OCI-LY7 (cell line): ENCODE measurements at regions not wholly inside any gene's neighbourhood (a gene's known extent, or its start where the extent isn't known, plus 50 kb on each side); places are given as distances from the start of the nearest gene placed in this dataset.

Experiments used
- BruUV-seq: library from RNA; stranded (reverse); fragments of 400-500 nt; replicated peaks from 2 replicates; lab custom pipeline; 2021; lab: Mats Ljungman, UMichigan
- CTCF ChIA-PET: fragments of 300-600 bp; sonication (Branson Sonifier 250); formaldehyde crosslinking; loops from one replicate; lab custom pipeline; 2022; ENCODE audit warnings: antibody characterized with exemption; ENCODE audit not compliant: unreplicated experiment; lab: Charles Lee
- POLR2A ChIA-PET: fragments of 300-600 bp; sonication (Branson Sonifier 250); formaldehyde crosslinking; loops from one replicate; lab custom pipeline; 2022; ENCODE audit warnings: antibody characterized with exemption; lab: Charles Lee
- DNase-seq: peaks from one replicate; pipeline ENCODE4 v3.0.0-alpha.2; 2015; ENCODE audit warnings: low spot score
- H2AFZ ChIP-seq: fragments of 200-600 bp; sonication (generic), shearing (Covaris generic); 2 replicates; pipeline ENCODE4 v1.6.1; 2014; ENCODE audit warnings: mild to moderate bottlenecking, antibody characterized with exemption, low read length, moderate library complexity
- H3K27ac ChIP-seq: fragments of 200-600 bp; sonication (generic); 2 replicates; pipeline ENCODE4 v1.5.1; 2014; ENCODE audit warnings: mixed run types, low read depth, mild to moderate bottlenecking, moderate library complexity, low read length, inconsistent platforms; ENCODE audit not compliant: poor library complexity, severe bottlenecking
- H3K36me3 ChIP-seq: fragments of 200-600 bp; sonication (generic); 2 replicates; pipeline ENCODE4 v1.6.1; 2014; ENCODE audit warnings: mild to moderate bottlenecking, antibody characterized with exemption, low read length, moderate library complexity, mixed read lengths; ENCODE audit not compliant: insufficient read depth
- H3K4me1 ChIP-seq: fragments of 200-600 bp; sonication (generic); 2 replicates; pipeline ENCODE4 v1.5.1; 2014; ENCODE audit warnings: mild to moderate bottlenecking, low read length; ENCODE audit not compliant: insufficient read depth, poor library complexity, severe bottlenecking
- H3K4me2 ChIP-seq: fragments of 200-600 bp; sonication (generic); 2 replicates; pipeline ENCODE4 v1.6.1; 2014; ENCODE audit warnings: mild to moderate bottlenecking, low read length
- H3K4me3 ChIP-seq: fragments of 200-600 bp; sonication (generic); 2 replicates; pipeline ENCODE4 v1.5.1; 2014; ENCODE audit warnings: mild to moderate bottlenecking, low read depth, low read length; ENCODE audit not compliant: poor library complexity, severe bottlenecking
- H3K79me2 ChIP-seq: fragments of 200-600 bp; sonication (generic); 2 replicates; pipeline ENCODE4 v1.6.1; 2016; ENCODE audit warnings: low read depth, mild to moderate bottlenecking, low read length, moderate library complexity, mixed read lengths; ENCODE audit not compliant: insufficient read depth
- H3K9me2 ChIP-seq: fragments of 200-600 bp; sonication (generic); 2 replicates; pipeline ENCODE4 v1.6.1; 2016; ENCODE audit warnings: mild to moderate bottlenecking, low read length, mixed read lengths; ENCODE audit not compliant: insufficient read depth
- H3K9me3 ChIP-seq: fragments of 200-600 bp; sonication (generic); 2 replicates; pipeline ENCODE4 v1.6.1; 2014; ENCODE audit warnings: mild to moderate bottlenecking, mixed run types, low read length, mixed read lengths
- H4K20me1 ChIP-seq: fragments of 200-600 bp; sonication (generic); 2 replicates; pipeline ENCODE4 v1.6.1; 2014; ENCODE audit warnings: mild to moderate bottlenecking, antibody characterized with exemption, low read length, moderate library complexity, mixed read lengths; ENCODE audit not compliant: insufficient read depth
- CTCF ChIP-seq: fragments of 200-600 bp; sonication (generic); conservative IDR thresholded peaks from 2 replicates; pipeline ENCODE4 v1.5.1; 2014; ENCODE audit warnings: mild to moderate bottlenecking, antibody characterized with exemption, low read length, moderate library complexity, mixed read lengths
- EZH2phosphoT487 ChIP-seq: fragments of 200-600 bp; sonication (generic); IDR thresholded peaks from 2 replicates; pipeline ENCODE4 v1.6.1; 2018; ENCODE audit warnings: low read depth, borderline replicate concordance, mild to moderate bottlenecking, mixed run types, antibody characterized with exemption, low read length, moderate library complexity, mixed read lengths
- intact Hi-C: fragments of 100-400 bp; cut with micrococcal nuclease; formaldehyde crosslinking; loops from one replicate; pipeline ENCODE4 v1.10.0; 2022; ENCODE audit not compliant: unreplicated experiment

- H3K4me2 ChIP-seq, result no peak overlapping the region
- BruUV-seq, result no TSS peak
- H3K9me3 ChIP-seq, result no peaks in the 10 kb centered on the region
- no peaks in the 10 kb centered on the region for H4K20me1 ChIP-seq
- POLR2A ChIA-PET, result no interaction called here
- TF ChIP-seq EZH2phosphoT487, result no peak
- TF ChIP-seq CTCF, result no peak
- H3K79me2 ChIP-seq, result no peaks in the 10 kb centered on the region
- H3K4me3 ChIP-seq, result no peak overlapping the region
- no peaks in the 10 kb centered on the region for H3K36me3 ChIP-seq
- H3K9me2 ChIP-seq, result no peaks in the 10 kb centered on the region
- H2AFZ ChIP-seq, result no peak overlapping the region
- no peak for DNase-seq
- H3K4me1 ChIP-seq, result no peaks in the 10 kb centered on the region
- intact Hi-C loops, result no loop called here
- CTCF ChIA-PET, result no interaction called here
- no peak overlapping the region for H3K27ac ChIP-seq
These were observed 157.8 kb upstream of the TRPM3 start for GRCh38 chr9:71279151-71279739.

GRCh38 chr9:71273613-71274012 is 152.2 kb upstream of the TRPM3 start:
- H3K36me3 ChIP-seq, result no peaks in the 10 kb centered on the region
- H3K4me1 ChIP-seq, result no peaks in the 10 kb centered on the region
- CTCF ChIA-PET, result no interaction called here
- H3K9me2 ChIP-seq, result no peaks in the 10 kb centered on the region
- H3K4me2 ChIP-seq, result no peak overlapping the region
- H3K9me3 ChIP-seq, result no peaks in the 10 kb centered on the region
- no peak for DNase-seq
- no peak overlapping the region for H3K4me3 ChIP-seq
- intact Hi-C loops, result no loop called here
- H4K20me1 ChIP-seq, result no peaks in the 10 kb centered on the region
- TF ChIP-seq EZH2phosphoT487 (no peak), CTCF (no peak)
- H3K79me2 ChIP-seq, result no peaks in the 10 kb centered on the region
- POLR2A ChIA-PET, result no interaction called here
- H3K27ac ChIP-seq, result no peak overlapping the region
- BruUV-seq, result no TSS peak
- H2AFZ ChIP-seq, result no peak overlapping the region

GRCh38 chr9:71271602-71272001 is 150.2 kb upstream of the TRPM3 start:
- no peak overlapping the region for H3K4me2 ChIP-seq
- TF ChIP-seq CTCF (no peak), EZH2phosphoT487 (no peak)
- no peak overlapping the region for H3K4me3 ChIP-seq
- no peaks in the 10 kb centered on the region for H3K79me2 ChIP-seq
- no peak overlapping the region for H2AFZ ChIP-seq
- BruUV-seq, result no TSS peak
- H4K20me1 ChIP-seq, result no peaks in the 10 kb centered on the region
- intact Hi-C loops, result no loop called here
- ChIA-PET POLR2A (no interaction called here), CTCF (no interaction called here)
- H3K9me2 ChIP-seq, result no peaks in the 10 kb centered on the region
- H3K9me3 ChIP-seq, result no peaks in the 10 kb centered on the region
- H3K4me1 ChIP-seq, result no peaks in the 10 kb centered on the region
- H3K36me3 ChIP-seq, result no peaks in the 10 kb centered on the region
- DNase-seq, result no peak
- no peak overlapping the region for H3K27ac ChIP-seq
